Limb (tissue), 2 donors: ENCODE measurements at regions not wholly inside any gene's neighbourhood (a gene's known extent, or its start where the extent isn't known, plus 50 kb on each side); places are given as distances from the start of the nearest gene placed in this dataset.
"Not testable (repeated sequence)": the region's sequence is repeated elsewhere in the genome, so short reads cannot be mapped to it uniquely, and the experiment has no call there.

Experiments
- DNase-seq, 2 donors: peaks; one replicate each; pipeline ENCODE4 v3.0.0-alpha.2; 2016; ENCODE audit errors: extremely low spot score in 2 of 2

DNA sequence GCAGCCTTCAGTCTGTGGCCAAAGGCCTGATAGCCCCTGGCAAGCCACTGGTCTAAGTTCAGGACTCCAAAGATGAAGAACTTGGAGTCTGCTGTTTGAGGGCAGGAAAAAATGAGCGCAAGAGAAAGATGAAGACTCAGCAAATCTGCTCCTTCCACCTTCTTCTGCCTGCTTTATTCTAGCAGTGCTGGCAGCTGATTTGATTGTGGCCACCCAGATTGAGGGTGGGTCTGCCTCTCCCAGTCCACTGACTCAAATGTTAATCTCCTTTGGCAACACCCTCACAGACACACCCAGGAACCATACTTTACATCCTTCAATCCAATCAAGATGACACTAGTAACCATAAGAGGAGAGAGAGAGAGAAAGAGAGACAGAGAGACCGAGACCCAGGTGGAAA, 127.6 kb downstream of the UTP18 start:
- DNase-seq: no peak

GRCh38 chr17:51389875-51390274, 129.5 kb downstream of the UTP18 start:
- no peak for DNase-seq

GRCh38 chr17:51391982-51392654, 131.8 kb downstream of the UTP18 start:
- no peak for DNase-seq

DNA sequence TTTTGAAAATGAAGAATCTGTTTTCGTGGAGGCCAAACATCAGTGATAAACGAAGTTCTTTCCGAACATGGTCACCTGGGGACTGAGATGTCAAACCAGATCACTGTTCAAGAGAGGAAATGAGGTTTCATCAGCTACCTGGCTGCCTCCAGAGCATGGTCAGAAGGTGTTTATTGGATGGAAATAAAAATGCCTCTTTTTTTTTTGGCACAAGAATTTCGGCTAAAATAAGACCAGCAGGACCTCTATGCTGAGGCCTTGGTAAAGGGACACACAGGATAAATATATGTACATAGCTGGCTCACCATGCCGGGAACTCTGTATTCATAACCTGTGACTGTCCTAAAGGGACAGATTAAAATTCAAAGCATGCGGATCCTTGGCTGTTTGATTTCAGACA, 135.3 kb downstream of the UTP18 start:
- DNase-seq: no peak

DNA sequence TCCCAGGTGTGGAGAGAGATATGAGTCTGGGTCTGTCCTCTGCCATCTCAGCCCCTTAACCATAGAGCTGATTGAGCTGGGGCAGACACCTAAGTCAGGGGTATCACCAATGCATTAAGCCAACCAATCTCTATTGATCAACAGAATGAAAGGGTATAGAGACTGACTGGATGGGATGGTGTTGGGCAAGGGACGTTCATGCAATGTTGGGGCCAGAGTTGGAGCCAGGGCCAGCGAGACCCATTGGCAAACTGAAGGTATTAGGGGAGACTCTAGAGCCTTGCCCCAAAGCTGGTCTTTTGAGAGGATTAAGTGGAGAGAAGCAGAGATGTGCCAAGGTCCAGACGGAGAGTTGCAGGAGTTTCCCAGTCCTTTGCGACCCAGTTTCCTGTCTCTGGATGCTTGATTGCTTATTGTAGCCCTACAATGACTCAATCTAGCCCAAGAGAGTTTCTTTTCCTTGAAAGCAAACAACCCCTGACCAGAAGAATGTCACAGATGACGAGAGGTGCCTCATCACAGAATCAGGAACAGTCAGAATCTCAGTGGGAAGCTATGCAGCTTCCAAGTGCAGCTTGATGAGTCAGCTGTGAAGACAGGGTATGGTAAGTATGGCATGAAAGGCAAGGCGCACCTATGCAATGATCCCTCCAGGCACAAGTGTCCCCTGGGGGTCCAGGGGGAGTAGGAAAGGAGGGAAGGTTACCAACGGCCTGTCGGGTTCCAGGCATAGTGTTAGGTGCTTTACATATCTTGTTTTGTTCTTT, 137.2 kb downstream of the UTP18 start:
- DNase-seq: no peak

DNA sequence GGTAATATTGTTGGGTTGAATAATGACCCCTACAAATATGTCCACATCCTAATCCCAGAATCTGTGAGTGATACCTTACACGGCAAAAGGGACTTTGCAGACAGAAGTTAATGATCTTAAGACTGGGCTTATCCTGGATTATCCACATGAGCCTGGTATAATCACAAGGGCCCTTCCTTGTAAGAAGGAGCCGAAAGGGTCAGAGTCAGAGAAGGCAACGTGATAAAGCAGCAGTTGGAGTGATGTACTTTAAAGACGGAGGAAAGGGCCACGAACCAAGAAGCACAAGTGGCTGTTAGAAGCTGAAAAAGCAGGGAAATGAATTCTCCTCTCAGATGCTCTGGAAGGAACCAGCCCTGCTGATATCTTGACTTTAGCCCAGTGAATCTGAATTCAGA, 137.8 kb downstream of the UTP18 start:
- DNase-seq: no peak

DNA sequence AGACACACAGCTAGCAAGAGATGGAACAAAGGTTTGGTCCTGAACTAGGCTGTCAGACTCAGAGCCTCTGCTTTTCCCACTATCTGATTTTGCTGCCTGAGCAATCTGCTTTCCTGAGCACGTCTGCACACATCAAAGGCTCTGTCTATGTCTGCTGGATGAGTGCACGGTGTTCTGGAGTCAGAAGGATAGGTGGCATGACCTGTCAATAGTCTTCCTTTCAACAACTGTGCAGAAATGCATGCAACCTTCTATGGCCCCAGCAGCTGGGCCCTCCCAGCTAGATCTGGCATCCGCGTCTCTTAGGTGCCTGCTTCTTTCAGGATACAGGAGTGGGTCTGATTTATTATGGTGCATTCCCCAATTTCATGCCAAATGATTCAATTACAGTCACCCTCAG, 138.3 kb downstream of the UTP18 start:
- DNase-seq: no peak

GRCh38 chr17:51401279-51401678, 140.9 kb downstream of the UTP18 start:
- no peak for DNase-seq

GRCh38 chr17:51402899-51403298, 142.6 kb downstream of the UTP18 start:
- DNase-seq: no peak

DNA sequence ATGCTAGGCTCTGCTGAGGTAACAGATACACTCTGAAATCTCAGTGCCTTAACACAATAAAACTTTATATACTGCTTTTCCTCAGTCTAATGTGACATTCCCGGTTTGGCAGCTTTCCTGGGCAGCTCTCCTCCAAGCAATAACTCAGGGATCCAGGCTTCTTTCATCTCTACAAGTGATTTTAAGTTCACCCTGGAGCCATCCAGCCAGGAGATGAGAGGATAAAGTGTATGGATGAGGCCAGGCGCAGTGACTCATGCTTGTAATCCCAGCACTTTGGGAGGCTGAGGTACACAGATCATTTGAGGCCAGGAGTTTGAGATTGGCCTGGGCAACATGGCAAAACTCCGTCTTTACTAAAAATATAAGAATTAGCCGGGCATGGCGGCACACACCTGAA, 147.2 kb downstream of the UTP18 start:
- DNase-seq: no peak

GRCh38 chr17:51419476-51419875, 159.1 kb downstream of the UTP18 start:
- no peak for DNase-seq

GRCh38 chr17:51421525-51421924, 161.2 kb downstream of the UTP18 start:
- no peak for DNase-seq

DNA sequence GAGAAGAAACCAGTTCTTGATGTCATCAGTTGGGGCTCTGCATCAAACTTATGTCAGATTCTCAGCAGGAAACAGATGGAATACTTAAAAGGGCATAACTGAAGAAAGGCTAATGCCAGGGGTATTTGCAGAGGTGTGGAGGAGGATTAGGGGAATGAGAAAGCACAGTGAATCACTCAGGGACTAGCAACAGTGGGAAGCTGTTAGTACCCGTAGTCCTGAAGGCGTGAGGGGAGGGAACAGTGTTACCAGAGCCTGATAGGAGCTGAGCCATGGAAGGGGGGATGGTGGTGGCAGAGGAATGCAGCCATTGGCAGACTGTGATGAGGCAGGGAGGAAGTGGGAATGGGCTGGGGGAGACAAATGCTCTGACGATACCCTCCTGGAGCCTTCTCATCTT, 162.3 kb downstream of the UTP18 start:
- no peak for DNase-seq

DNA sequence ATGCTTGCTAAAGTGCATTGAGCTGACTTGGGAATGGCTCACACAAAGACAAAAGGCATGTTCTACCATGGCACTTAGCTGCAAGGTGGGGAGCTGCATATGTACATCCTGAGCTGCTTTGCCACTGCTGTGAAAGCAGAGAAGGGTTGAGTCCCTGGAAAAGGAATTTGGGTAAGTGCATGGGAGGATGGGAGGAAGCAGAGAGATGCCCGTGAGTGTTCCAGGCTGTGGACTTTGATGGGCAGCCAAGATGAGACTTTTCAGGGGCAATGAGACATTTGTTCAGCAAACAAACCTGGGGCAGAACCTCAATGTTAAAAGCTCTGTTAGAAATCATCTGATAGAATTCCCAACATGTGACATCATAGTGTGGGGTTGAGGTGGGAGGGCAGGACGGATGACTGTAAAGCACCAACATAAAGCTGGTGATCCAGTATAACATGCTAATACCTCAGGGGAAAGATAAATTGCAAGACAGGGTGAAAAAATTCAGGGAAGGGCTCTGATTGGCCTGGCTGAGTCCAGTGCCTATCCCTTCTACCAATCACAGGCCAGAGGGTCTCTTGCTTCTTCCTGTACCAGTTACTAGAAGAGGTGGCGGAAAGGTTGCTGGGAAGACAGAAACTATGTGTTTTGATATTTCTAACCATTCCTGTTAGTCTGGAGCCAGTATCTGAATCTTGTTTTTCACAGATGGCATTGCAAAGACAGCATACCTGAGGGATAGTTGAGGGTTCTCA, 163.2 kb downstream of the UTP18 start:
- DNase-seq: no peak

DNA sequence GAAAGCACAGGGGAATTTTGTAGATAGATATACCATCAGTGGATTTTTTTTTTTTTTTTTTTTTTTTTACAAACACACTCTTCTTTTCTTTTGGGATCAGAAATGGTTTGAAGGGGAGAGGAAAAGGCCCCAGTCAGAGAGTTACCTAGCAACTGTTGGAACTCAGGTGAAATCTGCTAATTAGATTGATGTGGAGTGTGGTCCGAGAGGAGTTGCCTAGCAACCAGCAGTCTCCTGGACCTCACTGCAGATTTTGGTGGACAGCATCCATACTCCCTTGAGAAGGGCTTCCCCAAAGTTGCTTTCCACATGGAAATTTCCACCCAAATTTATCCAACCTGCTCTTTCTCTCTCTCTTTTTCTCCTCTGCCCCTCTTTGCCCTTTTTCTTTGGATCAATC, 165.4 kb downstream of the UTP18 start:
- no peak for DNase-seq

DNA sequence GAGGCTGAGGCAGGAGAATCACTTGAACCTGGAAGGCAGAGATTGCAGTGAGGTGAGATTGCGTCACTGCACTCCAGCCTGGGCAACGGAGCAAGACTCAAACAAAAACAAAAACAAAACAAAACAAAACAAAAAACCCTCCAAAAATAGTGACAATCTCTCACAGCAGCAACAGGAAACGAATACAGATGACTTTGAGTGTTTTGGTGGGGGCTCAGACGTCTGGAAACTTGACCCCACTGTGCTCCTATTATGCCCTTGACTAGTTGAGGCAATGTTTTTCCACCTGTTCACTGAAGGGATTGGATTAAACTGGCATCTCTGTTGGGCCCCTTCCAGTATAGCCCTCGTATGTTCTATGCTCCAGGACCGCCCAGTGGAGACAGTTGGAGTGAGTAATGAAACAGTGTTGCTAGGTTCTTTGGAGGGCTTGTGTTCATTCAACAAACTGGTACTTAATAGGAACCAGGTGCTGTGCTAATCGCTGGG, 167.0 kb downstream of the UTP18 start:
- DNase-seq: peak in 1 of 2 donors; percentile 35

GRCh38 chr17:51427856-51428255, 167.5 kb downstream of the UTP18 start:
- DNase-seq: peak in 1 of 2 donors; percentile 31

- DNase-seq: no peak
These were observed 168.5 kb downstream of the UTP18 start for GRCh38 chr17:51428668-51429495.

DNA sequence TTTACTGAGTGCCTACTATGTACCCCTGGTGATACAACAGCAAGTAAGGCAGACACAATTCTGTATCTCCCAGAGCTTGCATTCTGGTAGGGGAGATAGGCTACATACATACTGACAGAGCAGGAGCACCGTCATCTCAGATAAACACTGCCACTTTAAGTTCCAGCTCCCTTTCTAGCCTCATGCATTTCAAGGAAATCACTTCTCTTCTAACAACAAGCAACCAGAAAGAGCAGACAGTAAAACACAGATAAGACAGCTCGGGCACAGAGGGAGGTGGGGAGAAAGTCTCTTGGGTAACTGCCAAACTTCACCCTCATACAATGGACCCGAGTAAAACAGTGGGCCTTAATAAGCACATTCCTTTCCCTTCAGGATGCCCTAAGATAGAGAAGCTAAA, 169.6 kb downstream of the UTP18 start:
- DNase-seq: not testable (repeated sequence)

DNA sequence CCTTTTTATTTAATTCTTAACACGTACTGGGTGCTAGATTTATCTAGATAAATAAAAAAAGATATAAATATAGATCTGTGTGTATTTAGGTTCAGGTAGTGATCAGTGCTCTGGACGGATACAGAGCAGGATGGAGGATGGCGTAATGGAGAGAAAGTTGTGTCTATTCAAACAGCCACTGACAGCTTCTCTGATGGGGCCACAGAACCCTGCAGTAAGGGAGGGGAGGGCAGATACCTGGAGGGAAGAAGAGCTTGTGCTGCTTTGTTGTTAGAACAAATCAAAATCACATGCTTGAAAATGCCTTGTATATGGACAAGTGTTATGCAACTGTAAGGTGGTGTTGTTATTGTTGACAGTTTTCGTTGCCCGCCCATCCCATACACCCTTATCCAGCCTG, 170.2 kb downstream of the UTP18 start:
- no peak for DNase-seq

DNA sequence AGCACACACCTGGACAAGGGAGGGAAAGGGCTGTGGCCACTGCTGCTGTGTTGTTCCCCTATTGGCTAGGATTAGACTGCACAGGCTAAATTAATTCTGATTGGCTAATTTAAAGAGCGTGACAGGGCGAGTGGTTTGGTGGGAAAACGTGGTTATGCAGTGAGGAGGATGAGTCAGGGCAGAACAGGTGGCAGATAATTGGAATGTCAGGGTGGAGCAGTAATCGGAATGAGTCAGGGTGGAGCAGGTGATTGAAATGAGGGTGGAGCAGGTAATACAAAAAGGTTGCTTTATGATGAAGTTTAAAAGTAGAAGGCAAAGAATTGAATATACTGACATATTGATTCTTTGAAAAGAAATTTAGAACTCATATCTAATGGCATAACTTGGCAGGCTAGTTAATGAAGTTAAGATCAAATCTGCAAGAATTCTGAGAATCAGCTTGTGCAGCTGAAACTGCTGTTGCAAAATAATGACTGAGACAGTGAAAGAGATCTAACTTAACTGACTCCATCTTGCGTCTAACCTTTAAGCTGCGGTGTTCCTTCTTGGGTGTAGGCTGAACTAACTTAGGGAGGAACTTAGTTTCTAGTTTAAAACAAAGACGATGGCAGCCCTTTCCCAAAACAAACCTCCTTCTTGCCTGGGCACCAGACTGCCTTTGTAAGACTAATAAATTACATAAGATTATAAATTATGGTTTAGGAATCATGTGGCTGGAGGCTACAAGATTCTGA, 174.3 kb downstream of the UTP18 start:
- no peak for DNase-seq
